Tongue (tissue), 1 donor: ENCODE measurements at regions not wholly inside any gene's neighbourhood (a gene's known extent, or its start where the extent isn't known, plus 50 kb on each side); places are given as distances from the start of the nearest gene placed in this dataset.

Experiments
- DNase-seq: peaks from one replicate; pipeline ENCODE4 v3.0.0-alpha.2; 2015

DNA sequence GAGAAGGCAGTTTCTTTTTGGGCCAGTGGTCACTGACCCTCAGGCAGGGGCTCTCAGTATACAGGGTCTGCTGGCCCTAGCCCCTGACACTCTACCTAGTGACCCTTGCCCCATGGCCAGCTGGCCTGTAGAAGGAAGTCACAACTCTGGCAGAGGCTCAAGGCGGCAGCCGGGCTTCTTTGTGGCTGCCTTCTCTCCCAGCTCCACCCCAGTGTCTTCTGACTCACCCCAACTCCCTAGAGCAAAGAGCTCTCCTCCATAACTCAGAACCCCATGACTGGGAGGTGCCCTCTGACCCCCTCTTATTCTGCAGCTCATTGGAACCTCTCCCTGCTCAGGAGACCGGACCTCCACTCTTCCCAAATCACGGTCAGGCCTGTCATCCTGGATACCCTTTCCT is 358.2 kb downstream of the FGFR2 start:
- DNase-seq: no peak

DNA sequence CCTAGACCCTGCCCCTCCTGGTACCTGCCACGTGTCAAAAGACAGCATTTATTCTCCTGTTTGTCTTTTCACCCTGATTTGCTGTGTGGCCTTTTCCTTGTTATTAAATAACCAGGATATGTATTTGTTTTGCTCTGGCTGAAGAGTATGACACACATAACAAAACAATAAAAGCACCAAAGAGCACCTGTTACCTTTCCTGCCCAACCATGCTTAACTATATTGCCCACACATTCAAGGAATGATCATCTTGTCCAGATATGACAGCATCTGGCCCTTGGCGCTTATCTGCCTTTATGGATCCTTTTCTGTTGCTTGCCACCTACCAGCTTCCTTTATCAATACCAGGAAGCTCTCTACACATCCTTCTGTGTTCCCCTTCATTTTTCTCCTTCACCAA is 357.7 kb downstream of the FGFR2 start:
- DNase-seq: no peak

DNA sequence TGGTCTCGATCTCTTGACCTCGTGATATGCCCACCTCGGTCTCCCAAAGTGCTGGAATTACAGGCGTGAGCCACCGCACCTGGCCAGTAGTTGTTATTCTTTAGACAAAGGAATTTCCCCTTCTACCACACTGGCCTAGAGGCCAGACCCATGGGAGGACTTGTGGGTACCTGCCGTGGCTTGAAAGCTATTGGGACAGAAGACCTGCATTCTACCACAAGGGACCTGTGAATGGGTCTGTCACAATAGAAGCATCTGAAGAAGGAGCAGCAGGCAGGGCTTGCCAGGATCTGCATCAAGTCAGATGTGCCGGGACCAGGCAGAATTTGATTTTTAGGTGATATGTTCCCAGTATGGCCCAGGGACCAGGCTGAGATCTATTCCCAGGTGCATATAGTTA is 356.9 kb downstream of the FGFR2 start:
- no peak for DNase-seq

DNA sequence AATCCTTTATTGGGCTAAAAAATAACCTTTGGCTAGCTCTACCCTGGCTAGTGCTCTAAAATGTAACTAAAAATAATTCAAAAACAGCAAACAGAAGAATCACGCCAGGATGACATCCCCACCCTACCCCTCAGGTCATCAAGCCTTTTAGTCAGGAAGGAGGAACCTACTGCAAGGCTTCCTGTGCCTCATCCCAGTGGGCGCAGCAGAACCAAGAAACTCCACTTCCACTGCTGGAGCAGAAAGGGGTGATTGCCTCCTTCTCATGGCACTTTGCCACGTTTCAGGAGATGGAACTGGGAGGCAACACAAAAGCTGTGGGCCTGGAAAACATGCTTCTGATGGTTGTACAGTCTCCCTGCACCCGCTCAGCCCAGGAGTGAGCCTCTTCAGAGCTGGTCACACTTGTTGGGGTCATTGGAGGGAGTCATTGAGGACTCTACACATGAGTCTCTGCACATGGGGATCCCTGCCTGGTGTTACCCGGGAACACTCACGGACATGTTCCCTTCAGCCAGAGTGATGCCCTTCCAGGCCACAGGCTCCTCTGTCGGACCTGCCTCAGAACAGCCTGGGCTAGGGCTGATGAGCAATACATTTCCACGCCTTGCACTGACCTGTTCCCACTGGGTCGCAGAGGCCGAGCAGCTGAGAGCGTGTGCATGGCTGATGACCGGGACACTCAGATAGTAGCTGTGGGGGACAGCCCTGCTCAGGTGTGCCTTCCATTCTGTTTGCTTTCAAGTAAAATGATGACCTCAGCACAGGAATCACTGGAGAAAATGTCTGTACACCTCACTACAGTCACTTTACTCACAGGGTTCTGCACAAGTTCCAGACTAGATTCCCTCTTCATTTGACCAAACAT is 355.3 kb downstream of the FGFR2 start:
- no peak for DNase-seq

DNA sequence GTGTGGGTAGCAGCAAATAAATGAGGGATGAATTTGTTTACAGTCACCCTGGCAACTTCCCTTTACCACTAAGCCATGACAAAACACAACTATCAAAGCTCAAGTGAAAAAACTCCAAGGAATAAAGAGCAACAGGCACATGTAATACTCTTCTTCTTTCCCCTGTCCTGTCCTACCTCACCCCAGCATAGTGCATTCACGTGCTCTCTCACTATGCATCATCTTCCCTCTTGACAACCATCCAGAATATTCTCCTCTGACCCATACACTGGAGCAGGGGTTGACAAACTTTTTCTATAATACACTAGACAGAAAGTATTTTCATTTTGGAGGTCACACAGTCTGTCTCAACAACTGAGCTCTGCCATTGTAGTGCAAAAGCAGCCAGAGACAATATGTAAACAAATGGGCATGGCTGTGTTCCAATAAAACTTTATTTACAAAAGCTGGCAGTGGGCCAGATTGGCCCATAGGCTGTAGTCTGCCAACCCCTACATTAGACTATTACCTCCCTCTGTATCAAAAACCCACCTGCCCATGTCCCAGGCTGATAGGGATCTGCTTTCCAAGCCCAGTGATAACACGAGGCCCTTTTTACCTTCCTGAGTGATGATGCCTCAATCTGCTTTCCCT is 354.5 kb downstream of the FGFR2 start:
- no peak for DNase-seq

DNA sequence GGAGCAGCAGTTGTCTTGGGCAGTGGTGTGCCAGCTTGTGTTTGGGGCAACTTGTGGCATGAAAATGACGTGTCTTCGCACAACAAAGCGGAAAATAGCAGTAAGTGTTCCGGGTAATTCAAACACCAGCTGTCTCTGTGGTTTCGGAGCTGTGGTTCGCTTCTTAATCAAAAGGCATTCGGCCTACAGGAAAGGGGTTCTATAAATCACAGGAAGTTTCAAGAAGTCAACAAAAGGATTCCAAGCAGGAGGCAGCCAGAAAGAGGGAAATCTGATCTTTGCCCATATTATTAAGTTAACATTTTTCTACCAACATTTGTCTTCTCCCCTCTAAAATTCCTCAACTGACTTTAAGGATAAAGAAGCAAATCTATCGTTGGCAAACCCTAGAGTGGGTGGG is 353.4 kb downstream of the FGFR2 start:
- DNase-seq: peak; percentile 56

DNA sequence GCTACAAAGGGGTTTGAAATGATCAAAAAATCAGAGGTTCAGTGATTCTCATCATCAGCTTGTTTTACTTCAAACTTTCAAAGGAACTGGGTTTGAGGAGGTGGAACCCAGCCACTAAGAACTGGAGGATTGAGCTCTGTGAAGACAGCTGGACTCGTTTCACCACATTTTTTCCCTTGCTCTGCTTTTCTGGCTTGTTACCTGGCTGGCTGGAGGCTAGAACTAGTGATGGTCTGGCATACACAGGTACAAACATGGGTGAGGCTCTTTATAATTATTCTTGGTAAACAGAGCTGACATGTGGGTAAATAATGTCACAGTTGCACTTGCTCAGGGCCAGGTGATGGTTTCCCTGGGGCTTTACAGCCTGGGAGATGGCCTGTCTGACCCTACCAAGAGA is 352.5 kb downstream of the FGFR2 start:
- DNase-seq: peak; percentile 64

DNA sequence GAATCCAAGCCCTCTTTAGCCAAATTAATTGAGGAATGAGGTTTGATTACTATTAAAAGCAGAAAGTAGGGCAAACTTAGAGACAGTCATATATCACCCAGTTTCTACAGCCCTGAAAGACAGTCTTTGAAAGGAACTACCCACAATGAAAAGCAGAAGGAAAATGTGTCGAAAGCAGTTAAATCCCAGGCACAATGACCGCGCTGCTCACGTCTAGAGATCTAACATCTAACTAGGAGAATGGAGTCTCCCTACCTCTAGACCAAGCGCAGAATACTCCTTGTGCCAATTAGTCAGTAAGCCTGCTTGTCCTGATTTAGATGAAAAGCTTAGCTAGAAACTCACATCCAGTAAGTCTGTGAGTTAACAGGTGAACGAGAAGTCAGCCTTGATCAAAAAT is 350.0 kb downstream of the FGFR2 start:
- DNase-seq: no peak

DNA sequence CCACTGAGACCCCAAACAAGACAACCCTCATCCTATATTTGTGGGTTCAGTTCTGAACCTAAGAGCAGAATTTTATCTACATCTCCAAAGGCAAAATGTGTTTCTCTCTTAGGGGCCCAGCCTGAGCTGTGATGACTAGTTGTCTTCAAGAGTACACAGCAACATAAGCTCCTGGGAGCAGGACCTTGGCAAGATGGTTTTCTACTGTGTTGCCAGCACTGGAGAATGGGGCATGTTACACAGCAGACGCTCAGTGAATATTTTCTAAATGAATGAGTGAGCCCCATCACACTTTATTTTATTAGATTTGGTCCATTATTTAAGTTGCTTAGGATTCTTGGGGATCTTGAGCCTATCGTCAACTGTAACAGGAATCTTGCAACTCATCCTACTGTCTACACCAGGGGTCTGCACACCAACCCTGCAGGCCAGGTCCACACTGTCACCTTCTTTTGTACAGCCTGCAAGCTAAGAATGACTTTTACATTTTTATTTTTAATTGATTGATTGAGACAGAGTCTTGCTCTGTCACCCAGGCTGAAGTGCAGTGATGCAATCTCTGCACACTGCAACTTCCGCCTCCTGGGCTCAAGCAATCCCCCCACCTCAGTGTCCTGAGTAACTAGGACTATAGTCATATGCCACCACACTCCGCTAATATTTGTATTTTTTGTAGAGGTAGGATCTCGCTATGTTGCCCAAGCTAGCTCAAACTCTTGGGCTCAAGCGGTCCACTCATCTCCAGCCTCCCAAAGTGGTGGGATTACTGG is 347.1 kb downstream of the FGFR2 start:
- no peak for DNase-seq

DNA sequence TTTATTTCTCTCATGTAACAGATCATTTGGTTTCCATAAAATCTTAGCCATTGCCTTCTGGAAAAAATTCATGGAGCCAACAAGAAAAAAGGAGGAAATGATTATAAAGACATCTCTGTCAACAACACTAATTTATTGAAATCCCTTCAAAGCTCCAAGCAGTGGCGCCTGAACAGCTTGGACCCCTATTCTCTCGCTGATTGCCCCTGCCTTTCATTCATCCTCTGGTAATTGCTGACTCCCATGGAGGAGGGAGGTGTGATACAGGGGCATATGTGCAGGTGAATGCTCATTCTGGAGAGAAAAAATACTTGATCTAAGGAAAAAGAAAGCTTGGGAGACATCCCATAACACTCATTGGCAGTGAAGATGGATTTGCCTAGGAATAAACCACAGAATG is 345.5 kb downstream of the FGFR2 start:
- DNase-seq: no peak

DNA sequence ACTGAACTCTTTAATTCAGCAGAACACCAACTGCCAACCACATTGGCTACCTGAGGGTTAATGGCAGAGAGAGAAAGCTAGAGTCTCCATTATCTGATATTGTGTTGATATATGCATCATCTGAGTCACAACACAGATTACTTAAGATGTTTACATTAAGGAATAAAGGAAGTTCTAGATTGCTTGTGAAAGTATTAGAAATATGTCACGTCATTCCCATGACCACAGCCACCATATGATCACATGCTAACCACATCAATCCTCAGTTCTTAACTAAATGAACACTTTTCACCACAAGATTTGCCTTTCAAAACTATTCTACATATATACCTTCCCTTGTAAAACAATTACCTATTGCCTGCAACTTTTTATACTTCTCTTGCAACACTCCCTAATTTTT is 337.9 kb downstream of the FGFR2 start:
- no peak for DNase-seq

DNA sequence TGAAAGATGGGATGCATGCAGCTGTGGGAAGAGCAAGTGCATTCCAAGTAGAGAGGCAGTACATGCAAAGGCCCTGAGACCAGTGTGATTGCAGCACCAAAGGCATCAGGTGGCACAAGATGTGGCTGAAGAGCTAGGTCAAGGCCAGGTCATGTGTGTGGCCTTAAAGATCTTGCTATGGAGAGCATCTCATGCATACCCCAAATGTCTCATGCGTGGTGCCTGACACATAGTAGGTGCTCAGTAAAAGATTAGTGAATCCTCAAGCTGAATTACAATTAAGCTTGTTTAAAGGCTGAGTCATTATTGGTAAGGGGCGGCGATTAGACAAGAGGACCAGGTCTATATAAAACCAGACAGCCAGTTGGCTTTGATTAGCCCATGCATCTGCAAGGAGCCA is 336.6 kb downstream of the FGFR2 start:
- no peak for DNase-seq

DNA sequence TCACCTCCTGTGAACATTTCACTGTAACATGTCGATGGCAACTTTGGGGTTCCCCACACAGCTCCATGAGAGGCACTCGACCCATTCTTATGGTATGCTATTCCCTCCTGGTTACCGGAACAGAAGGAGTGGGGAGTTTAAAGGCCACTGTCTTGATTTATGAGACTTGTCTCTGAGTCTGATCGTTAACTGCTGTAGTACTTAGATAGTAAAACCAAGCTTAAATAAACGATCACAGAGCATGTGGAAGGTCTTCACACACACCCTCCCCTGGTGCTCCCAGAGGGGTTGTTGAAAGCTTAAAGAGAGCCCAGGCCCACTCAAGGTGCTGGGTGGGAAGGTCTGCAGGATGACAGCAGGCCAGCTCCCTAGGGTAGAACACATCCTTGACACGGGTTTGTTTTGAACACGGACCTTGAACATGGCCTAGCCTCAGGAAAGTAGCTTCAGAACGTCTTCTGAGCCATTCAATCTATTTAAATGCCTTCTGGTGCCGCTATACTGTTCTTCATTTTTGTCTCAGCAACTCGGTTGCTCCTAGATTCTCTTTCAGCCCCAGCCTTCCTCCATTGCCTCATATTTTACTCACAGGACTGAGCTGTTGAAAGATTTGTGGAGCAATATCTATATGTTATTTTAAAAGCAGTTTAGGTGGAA is 335.3 kb downstream of the FGFR2 start:
- DNase-seq: no peak

DNA sequence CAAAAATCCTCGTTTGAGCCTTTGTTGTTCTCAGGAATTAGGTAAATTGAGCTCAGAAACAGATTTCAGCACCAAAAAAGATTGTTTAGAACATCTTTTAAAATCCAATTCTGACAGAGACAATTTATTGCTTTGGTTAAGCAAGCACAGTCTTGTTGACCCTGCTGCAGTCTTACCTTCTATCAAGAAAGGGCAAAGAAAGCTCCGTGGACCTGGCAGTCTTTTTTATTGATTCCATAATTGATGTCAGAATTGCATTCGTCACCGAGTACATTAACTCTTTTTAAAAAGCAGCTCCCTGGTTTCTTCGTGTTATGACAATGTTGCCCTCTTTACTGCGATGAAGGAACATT is 334.8 kb downstream of the FGFR2 start:
- DNase-seq: no peak

DNA sequence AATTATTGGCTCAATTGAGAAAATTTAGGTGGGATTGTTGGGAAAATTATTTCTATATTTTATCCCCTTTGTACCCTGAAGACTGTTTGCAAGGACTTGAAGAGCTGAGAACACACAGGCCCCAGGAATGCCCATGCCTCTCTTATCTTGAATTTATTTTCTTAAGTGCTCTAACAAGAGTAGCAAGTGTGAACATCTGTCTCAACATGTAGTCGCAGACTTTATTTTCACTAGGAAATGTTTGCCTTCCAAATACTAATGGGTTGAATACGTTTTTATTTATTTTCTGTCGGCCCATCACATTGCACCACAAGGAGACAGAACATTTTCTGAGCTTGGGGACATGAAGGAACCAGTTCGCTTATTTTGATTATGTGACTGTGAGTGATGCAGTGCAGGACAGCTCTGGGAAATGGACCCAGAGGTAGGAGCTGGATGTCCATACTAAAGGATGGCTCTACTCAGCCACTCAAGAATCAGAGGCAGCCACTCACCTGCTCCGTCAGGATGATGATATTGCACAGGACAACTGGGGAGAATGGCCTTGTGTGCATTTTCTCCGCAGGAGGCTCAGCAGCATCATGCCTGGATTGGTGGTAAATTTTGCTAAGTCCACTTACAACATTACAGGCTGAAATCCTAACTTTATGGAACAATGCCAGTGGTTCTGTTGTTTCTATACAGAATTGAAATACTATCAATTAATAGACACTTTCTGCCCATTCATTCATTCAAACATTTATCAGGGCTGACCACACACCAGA is 332.7 kb downstream of the FGFR2 start:
- no peak for DNase-seq

DNA sequence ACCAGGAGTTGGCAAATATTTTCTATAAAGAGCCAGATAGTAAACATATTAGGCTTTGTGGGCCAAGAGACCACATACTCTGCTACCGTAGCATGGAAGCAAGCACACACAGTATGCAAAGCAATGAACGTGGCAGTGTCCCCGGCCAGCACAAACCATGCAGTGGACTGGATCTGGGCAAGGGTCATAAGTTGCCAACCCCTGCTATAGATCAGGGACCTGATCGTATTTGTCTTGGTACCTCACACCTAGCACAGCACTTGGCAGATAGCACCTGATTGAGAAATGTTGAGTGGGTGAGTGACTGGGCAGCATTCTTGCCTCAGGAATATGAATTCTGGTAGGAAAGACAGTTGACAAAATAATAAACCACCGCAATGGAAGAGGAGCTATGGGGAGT is 331.9 kb downstream of the FGFR2 start:
- no peak for DNase-seq

DNA sequence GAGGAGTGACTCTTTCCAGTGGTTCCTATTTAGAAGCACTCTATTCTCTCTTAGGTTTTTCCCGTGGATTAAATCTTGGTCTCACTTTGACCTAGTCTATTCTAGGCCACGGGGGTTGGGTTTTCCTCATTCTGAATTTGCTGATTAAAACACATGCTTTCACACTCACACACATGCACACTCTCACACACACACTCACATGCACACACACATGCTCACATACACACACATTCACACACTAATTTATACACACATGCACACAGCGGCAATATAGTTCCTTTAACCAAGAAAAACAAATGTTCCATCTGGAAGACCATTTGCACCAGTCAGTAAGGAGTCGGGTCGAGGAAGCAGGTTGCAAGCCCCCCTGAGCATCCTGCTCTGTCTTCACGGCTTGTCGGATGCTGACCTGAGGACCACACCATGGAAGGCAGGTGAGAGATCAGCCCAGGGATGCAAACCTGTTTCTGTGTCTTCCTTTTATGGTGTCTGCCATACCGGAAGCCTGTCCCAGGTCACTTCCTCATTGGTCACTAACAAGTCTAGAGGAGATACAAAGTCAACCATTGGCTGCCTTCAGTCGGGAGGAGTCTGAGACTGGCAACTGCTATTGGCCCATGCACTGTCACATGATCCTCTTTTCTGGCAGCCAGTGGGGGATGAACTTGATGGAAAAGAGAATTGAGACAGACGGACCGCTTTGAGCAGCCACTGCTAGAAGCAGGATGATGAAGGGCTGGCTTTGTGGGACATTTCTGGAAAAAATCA is 330.8 kb downstream of the FGFR2 start:
- DNase-seq: no peak

DNA sequence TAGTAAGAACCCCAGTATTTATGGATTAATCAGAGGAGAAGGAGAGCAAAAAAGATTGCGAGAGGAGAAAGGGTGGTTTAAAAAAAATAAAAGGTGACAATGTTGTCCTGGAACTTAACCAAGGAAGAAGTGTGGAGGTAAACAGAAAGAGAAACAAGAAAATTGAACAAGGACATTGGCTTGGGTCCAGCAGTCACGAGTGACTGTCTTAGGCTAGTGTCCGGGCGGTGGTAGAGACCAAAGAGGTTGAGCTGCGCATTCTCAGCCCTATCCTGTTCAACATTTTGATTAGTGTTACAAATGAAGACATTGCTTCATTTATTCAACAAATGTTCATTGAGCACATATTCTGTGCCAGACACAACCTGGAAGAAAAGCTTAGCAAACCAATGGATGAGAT is 329.9 kb downstream of the FGFR2 start:
- no peak for DNase-seq

DNA sequence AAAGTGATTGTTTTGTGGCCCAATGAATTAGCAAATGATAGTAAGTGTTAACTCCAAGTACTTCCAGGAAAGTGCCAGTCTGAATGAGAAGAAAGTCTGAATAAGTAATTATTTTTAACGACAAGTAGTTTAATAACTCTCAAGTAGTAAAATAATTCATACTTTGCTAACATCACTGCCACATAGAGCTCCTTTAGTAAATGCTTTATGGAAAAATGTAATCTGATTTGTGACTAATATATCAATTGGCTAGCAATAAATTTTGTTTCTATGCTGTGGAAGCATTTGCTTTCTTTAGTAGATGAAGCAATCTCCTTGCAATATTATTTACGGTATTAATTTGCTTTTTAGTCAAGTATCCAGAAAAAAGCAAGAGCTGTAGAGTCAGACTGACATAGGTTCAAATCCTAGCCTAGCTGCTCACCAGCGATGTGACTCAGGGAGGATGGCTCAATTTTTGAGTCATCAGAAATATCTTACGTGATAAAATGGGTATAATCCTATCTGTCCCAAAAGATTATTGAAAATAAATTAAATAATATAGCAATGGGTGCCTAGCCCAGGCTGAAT is 329.3 kb downstream of the FGFR2 start:
- no peak for DNase-seq

DNA sequence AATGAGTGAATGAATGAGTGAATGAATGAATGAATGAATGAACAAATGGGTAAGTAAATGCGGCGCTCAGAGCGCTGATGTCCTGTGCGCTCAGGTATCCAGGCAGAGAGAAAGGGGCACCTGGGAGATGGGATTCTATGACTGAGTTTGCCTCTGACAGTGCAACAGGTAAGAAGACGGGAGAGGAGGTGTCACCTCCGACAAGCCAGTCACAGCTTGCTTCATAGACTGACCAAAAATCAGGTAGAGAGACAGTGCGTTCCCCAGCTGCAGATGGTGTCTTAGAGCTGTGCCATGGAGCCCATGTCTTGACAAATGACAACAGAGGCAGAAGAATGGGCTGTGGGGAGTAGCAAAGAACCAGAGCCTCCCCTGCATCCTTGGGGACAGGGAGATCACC is 327.3 kb downstream of the FGFR2 start:
- no peak for DNase-seq

DNA sequence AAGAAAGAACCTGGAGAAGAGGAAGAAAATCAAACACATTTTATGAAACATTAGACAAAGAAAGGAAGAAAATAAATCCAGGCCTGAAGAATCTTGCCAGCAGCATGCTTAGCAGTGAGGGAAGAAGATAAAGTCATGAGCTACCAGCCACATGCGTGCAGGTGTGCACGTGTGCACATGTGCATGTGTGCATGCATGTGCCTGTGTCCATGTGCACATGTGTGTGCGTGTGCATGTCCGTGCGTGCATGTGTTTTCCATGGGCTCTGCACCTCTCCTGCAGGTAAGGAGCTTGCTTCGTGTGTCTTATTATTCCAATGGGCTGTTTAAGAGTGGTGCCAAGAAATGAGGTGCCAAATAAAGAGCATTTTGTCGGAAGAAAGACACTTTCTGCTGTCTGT is 322.2 kb downstream of the FGFR2 start:
- DNase-seq: no peak
